NCI-H82 treated with DMSO at 0.1 percent for 48 hours (cell line): ENCODE measurements at regions not wholly inside any gene's neighbourhood (a gene's known extent, or its start where the extent isn't known, plus 50 kb on each side); places are given as distances from the start of the nearest gene placed in this dataset.

Experiments used
- DNase-seq: peaks from one replicate; lab custom pipeline; 2025; ENCODE audit not compliant: unreplicated experiment; lab: John Stamatoyannopoulos, UW

DNA sequence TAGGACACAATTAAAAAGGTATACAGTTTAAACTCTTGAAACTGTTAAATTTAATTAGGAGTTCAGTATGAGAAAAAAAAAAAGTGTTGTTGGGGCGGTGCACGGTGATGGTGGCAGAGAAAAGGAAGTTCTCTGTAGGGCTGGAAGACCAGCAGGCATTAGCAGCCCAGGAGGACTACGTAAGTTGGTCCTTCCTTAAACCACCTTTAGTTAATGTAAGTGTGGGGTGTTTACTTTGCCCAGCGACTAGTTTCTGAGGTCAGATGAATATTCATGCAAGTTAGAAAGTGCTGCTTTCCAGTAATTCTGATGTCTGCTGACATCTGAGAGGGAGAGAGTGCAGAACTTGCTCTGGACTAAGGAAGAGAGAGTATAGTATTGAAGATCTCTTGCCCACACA lies 54.9 kb downstream of the NKX2-1 start:
- no peak for DNase-seq

DNA sequence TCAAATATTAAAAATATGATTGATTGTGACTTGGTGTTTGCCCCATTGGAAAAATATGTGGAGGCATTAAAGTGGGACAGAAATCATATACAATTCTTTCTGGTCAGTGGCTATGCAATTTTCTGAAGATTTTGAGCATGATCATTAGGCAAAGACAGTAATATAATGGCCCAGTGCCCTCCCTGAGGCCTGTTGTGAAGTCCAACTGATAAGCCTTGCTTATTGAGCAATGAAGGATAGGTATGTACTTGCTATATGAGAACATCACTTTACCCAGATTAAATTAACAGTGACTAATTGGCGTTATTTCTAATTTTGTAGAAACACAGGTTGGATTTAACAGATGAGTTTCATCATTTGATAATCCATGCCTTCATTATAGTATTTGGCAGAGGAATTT lies 57.1 kb downstream of the NKX2-1 start:
- DNase-seq, result no peak

DNA sequence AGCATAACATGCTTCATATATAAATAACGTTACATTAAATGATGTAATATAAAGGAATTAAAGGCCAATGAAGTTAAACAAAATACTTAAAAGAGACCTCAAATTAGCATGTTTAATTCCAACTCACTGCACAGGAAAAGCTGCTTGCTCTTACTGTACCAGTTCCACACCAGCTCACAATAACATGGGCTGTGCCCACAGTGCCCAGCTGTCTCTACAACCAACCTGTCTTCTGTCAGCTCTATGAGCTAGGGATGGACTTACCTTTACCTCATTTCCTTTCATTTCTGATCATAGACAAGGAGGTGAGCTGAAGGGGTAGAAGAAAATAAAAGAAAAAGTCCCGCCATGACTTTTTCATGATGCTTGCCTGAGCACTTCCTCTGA lies 64.8 kb downstream of the NKX2-1 start:
- no peak for DNase-seq

DNA sequence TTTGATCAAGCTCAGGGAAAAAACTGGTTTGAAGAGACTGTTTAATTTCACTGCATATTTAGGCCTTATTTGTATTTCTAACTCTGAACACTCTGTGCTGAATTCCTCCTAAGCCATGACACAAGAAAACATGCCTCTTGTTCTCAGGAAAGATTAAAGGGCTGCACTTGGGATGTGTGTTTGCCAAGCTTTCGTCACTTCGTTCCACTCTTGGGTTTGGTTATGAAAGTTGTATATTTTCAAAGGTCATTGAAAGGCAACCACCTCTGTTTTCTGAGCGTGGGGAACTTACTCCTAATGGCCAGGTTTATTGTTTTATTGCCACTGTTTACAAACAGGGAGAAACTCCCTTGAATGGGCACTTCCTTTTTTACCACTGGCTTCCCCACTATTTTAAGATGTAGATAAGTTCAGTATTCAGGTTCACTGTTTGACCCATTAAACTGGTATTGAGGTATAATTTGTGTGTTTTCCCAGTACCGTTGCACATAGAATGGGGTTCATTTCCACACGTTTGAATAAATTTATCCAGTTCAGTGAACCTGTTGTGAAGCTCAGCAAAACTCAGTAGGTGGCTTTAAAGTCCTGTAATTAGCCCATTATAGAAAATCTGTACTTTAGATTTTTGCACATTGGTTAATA lies 65.3 kb downstream of the NKX2-1 start:
- DNase-seq, result no peak

DNA sequence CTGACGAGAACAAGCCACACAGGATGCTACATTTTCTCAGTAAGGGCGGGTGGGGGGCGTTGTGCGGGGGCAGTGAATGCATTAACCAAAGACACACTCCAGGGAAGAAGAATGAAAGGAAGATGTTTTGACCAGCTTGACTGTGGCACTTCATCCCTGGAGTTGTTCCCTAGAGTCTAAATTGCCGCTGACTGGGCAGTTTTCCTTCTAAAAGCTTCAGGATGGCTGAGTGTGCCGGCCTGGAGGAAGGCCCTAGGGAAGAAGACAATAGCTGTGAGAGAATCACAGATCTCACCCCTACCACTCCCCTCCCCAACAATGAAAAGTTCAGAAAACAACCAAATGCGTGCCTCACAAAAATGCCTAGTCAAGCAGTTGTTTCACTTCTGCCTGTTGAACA lies 67.2 kb downstream of the NKX2-1 start:
- DNase-seq, result no peak

DNA sequence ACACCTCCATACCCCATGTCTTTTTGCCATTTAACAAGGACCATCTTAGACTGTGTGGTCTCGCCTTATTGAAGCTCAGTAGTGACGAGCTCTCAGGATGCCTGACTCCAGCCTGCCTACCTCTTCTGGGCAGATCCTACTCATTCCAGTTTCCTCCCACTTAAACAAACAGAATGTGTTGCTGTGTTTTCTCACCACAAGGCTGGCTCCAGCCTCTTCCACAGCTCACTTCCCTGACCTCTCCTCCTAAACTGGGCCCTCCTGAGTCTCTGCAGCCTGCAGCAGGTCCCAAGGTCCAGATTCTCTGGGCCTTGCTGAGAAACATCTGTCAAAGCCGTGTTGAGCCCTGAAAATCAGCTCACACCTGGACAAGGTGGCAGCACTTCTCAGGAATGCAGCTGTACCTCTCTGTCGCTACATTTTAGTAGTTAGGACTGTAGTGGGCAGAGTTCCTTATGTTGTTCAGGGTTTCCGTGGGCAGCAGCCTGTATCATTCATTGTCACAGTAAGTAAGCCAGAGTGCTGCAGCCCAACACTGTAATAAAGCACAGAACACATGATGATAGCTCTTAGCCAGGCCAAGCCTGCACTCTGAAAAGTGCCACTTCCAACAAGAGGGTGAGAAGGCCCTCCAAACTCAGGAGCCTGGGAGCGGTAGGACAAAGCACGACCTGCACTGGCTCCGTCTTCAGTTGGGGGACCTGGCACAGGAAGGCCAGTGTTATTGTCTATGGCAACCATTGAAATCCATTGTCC lies 68.5 kb downstream of the NKX2-1 start:
- no peak for DNase-seq

DNA sequence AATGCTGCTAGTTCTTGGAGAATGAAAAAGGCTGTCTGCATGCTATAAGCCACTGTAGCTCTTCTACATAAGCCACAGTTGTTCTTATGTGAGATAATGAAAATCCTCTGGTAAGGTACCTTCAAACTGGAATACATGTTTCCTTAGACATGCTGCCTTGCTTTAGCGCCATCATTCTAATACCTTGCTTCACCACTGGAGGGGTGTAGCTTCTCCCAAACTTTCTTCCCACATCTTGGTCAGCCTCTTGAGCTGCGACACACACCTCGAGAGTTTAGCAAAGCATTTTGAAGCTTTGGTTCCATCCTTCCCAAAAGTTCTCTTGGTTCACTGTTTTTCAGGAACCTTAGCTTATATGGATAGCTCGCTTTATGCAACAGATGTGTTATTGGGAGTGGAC lies 69.5 kb downstream of the NKX2-1 start:
- no peak for DNase-seq

DNA sequence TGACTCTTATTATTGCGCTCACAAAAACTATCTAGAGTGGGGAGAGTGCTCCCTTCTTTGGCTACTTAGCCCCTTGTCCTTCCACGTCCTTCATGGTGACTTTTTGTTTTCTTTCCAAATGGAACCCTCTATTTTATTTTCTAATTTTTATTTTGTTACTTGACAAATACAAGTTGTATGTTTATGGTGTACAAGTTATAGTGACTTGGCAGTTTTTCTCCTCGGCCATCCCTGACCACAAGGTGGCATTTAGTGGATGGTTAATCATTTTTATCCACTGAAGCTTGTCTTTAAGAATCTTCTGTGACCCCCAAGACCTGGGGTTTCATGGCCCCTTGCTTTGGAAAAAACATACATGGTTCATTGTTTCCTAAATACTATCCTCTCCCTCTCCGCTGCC lies 70.1 kb downstream of the NKX2-1 start:
- DNase-seq, result no peak

DNA sequence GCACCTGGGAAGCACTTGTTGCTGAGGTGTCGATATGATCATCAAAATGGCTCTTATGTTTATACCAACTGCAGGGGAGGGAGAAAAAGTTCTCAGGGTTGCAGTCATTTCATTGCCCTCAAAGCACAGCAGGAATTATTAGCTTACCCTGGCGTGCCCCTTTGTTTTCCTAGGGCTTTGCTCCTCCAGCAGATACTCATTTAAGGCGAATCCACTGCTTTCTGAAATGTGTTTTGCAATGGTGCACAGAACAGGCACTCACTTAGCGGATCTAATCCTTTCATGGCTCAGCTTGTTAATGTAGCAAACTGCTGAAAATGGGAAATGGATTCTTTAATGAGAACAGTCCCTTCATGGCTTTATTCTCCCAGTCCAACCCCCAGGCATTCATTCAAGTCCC lies 76.7 kb downstream of the NKX2-1 start:
- DNase-seq, result no peak

DNA sequence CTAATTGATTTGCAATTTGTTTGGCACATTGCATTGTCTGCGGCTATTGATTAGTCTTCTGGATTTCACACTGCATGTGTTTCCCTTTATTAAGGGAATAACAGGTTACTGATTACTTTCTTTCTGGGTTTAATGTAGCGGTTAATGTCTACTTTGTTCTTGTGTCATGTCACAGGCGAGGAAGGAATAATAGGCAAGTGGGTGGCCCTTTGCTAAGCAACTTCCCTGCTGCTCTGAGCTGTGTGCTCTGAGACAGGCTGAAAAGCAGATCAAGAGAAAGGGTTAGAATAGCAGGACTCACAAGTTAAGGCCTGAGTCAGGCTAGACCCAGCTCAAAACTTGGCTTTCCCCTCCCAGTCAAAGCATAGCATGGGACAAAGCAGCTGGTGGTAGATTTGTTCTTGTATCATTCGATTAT lies 77.2 kb downstream of the NKX2-1 start:
- no peak for DNase-seq

DNA sequence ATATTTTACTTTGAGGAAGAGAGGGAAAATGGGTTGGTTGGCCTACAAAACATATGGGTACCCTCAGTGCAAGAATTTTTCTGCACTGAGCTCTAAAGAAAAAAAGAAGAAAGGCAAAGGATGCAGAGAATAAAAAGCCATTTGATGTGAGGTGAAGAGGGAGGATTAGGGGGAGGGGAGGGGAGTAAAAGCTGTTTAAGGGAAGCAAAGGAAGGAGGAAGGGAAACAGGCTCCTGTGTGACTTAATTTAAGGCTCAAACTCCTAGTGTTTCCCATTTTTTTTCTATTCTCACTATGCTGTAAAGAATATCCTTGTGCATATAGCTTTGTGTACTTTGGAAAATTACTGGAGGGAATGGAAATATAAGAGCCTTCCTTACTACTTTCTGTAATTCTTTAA lies 78.7 kb downstream of the NKX2-1 start:
- no peak for DNase-seq

DNA sequence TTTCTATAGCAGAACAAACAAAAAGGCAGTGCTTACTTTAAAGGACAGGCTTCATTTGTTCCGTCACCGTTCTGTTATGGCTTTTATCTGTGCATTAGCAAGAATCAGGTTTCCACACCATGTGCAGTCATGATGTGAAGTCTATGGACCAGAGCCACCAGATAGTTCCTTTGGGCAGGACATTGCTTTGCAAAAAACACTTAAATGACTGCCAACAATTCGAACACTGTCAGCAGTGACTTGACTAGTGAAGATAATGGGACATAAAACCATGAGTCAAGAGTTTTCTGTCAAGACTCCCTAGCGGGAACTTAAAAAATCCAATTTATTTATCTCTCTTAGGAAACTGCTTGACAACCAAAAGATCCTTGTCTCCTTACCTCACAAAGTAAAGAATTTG lies 80.3 kb downstream of the NKX2-1 start:
- DNase-seq, result no peak

DNA sequence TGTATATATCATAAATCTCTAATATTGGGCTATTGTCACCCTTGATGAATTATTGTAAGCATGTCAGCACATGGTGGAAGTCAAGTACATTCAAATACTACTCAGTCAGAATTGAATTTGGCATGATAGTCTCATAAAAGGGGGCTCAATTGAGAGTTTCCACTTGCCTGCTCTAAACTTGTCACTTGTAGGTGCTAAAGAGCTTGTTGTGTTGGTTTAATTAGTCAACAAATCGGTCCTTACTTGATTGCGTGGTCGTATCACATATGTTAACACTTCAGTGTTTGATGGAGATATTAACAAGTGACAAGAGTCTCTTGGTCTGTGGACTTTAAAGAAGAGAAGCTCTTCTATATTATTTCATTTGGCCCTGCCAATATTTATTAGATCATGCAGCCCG lies 81.1 kb downstream of the NKX2-1 start:
- DNase-seq, result no peak

DNA sequence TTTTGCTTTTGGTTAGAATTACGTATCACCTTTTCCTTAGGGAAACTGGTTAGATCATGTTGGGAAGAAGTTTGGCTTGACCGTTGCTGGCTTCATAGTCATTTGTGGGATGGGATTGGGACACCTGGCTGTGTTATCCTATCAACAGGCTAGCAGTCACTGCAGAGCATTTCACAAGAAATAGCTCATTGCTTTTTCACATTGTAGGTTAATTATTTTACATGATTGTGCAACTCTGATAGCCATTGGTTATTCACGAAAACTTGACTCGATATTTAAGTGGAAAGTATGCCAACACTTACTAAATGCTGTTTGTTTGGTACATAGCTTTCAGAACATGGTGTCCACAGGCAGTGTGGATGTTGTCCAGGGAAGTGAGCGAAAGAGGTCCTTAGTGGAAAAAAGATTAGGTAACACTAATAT lies 89.4 kb downstream of the NKX2-1 start:
- no peak for DNase-seq

DNA sequence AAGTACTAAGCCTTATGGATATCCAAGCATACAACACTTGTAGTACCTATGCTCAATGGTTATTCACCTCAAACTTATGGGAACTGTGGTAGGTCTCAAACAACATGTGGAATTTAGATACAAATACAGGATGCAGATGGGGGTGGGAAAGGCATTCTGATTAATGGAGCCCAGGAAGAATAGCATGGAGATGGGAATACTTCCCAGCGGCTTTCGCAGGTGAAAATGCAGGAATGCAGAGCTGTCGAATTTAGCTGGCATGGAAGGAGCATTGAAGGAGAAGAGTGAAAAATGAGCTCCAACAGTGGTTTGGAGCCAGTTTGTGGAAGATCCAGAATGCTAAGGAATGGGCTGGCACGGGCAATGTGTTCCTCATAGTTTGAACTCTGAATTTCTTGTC lies 89.9 kb downstream of the NKX2-1 start:
- no peak for DNase-seq

DNA sequence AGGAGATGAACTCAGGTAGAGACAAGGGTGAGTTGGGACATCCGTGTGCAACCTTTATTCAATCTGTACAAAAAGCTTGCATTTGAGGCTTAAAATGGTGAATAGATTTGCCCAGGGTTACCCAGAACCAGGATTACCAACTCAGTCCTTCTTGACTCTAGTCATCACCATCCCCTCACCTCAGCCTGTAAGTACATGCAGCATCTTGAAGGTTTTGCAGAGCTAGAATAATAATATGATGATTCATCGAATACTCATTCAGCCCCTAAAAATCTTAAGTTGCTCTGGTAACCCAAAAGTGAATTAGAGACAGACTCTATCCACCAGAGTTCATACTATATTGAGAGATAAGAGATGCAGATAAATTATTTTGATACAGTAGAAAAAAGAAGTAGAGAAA lies 90.3 kb downstream of the NKX2-1 start:
- DNase-seq, result no peak

DNA sequence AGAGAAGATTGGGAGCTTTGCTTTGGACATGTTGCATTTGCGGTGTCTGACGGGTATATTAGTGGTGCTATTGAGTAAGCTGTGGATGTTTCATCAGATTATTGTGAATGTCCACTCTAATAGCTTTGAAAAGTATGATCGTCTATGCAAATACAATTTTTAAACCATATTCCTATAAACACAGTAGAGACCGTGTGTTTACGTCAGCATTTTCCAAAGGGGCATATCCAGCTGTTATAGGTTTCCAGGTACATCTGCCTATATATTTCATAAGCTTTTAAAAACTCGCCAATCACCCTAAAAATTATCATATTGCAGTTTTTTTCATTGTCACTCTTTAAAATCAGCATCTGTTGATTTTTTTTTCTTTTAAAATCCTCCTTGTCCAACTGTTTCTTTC lies 91.7 kb downstream of the NKX2-1 start:
- DNase-seq, result no peak

DNA sequence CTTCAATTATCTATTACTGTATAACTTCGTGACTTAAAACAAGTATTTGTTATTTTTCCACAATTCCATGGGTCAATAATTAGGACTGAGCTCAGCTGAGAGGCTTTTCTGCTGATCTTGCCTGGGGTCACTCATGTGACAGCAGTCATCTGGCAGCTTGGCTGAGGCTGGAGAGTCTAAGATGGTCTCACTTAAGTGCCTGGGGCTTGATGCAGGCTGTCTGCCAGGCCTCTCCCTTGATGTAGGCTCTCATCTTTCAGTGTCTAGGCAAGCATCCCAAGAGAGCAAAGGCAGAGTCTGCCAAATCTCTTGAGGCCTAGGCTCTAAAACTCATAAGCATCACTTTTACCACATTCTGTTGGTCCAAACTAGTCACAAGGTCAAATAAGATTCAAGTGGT lies 93.2 kb downstream of the NKX2-1 start:
- DNase-seq, result no peak

DNA sequence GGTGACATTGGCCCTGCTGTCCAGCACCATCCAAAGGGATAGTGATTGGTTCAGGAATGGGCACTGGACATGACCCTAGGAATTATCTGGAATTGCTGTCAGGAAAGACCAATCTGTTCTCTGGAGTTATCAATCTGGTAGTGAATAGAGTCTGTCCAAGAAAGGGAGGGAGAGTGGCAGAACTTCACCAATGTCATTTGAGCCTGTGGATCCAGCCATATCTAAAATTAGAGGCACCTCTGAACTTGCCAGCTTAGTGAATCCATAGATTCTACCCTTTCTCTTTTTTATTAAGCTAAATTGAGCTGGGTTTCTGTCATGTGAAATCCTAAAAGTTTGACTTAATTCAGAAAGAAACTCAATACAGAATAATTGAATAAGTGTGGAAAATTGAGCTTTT lies 93.9 kb downstream of the NKX2-1 start:
- DNase-seq, result no peak

DNA sequence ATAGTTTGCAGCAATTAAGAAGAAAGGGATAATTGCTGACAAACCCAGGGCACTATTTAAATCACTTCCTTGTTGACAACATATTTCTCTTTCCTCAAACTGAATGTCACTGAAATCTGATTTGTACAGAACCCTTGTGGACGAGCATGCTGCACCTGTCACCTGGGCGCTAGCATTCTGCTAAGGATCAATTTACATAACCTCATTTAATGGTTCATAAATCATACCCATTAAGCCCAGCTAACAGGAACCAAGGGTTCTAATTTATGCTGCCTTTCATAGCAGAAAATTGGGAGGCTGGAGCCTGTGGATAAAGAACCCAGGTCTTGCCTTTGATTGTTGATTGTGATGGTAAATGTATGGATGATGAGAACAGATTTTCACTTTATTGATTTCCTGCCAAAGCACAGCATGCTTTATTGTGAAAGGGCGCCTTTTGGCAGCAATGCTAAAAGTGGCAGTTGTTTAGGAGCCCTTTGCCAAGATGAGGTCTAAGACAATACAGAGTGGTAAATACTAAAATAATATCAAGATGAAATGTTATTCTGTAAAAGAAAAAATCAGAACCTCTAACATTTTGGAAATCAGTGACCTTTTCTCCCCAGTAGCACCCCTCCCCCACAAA lies 95.4 kb downstream of the NKX2-1 start:
- DNase-seq, result no peak

DNA sequence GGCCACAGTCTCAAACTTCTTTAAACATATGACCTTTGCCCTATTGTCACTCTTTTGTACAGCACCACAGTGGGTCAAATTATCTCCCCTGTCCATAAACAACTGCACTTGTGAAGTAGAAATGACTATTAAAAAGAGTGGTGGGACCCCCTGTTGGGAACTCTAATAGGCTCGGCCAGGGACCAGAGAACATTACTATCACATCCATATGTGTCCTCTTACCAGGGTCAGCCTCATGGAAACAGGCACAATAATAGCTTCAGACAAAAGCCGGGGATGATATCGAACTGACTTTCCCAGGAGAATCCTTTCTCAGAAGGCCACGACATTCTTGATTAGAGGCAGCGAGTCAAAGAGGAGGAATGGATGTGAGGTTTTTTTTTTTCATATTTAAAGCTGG lies 96.6 kb downstream of the NKX2-1 start:
- no peak for DNase-seq

DNA sequence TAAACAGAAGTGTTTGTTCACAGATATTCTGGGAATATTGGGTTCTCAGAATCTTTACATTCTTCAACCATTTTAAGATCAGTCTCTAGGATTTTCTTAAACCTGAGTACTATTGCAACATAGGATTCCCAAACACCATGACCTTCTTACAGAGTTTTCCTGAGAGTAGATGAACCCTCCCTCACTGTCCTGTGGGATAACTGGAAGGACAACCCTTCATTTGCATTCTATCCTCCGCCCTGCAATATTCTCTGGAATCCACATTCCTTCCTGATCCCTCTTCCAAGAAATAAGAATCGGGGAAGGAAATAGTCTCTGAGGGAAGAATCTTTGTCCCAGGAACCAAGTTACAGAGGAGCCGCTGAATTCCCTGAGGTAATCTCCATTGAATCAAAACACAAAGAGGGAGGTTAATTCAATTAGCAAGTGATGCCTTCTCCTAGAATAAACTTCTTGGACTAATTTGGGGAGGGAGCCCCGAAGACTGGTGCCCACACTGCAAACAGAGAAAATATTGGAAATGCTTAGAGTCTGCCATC lies 99.8 kb upstream of the MBIP start:
- DNase-seq, result no peak
